Neural cell (in vitro differentiated cells): ENCODE measurements at regions not wholly inside any gene's neighbourhood (a gene's known extent, or its start where the extent isn't known, plus 50 kb on each side); places are given as distances from the start of the nearest gene placed in this dataset.

Source experiments
- H2AFZ ChIP-seq: fragments of 200-600, 300-800 bp; sonication (generic), shearing (Covaris generic); 2 replicates; pipeline ENCODE4 v1.6.0; 2014; ENCODE audit warnings: low read depth, mild to moderate bottlenecking, antibody characterized with exemption, low read length, moderate library complexity
- H3F3A ChIP-seq: fragments of 200-600 bp; shearing (Covaris generic); 2 replicates; pipeline ENCODE4 v1.6.1; 2016; ENCODE audit warnings: mild to moderate bottlenecking, moderate library complexity, mixed read lengths, antibody characterized with exemption, low read length; ENCODE audit not compliant: insufficient read depth, poor library complexity, severe bottlenecking
- H3K27ac ChIP-seq: fragments of 200-600, 300-800 bp; sonication (generic), shearing (Covaris generic); 2 replicates; pipeline ENCODE4 v1.5.1; 2014; ENCODE audit warnings: mild to moderate bottlenecking, low read length, moderate library complexity
- H3K27me3 ChIP-seq: fragments of 300-800, 200-600 bp; sonication (generic), shearing (Covaris generic); 2 replicates; pipeline ENCODE4 v1.6.0; 2014; ENCODE audit warnings: mild to moderate bottlenecking, low read depth, low read length, moderate library complexity; ENCODE audit not compliant: insufficient read depth
- H3K36me3 ChIP-seq: fragments of 300-800, 200-600 bp; sonication (generic), shearing (Covaris generic); 2 replicates; pipeline ENCODE4 v1.5.1; 2014; ENCODE audit warnings: mild to moderate bottlenecking, antibody characterized with exemption, low read length, moderate library complexity; ENCODE audit not compliant: insufficient read depth
- H3K4me2 ChIP-seq: fragments of 300-800, 200-600 bp; sonication (generic), shearing (Covaris generic); 2 replicates; pipeline ENCODE4 v1.6.0; 2014; ENCODE audit warnings: mild to moderate bottlenecking, low read length
- H3K4me3 ChIP-seq: fragments of 300-800, 200-600 bp; sonication (generic), shearing (Covaris generic); 2 replicates; pipeline ENCODE4 v1.5.1; 2014; ENCODE audit warnings: mild to moderate bottlenecking, low read length, moderate library complexity
- H3K79me2 ChIP-seq: fragments of 200-600 bp; shearing (Covaris generic); replicated peaks from 2 replicates; pipeline ENCODE4 v1.6.0; 2014; ENCODE audit warnings: mild to moderate bottlenecking, low read length, moderate library complexity; ENCODE audit not compliant: insufficient read depth
- H3K9ac ChIP-seq: fragments of 300-800, 200-600 bp; sonication (generic), shearing (Covaris generic); 2 replicates; pipeline ENCODE4 v1.6.1; 2016; ENCODE audit warnings: mild to moderate bottlenecking, low read length, mixed read lengths
- H3K9me2 ChIP-seq: fragments of 200-600 bp; shearing (Covaris generic); 2 replicates; pipeline ENCODE4 v1.6.1; 2016; ENCODE audit warnings: mild to moderate bottlenecking, low read length, mixed read lengths; ENCODE audit not compliant: insufficient read depth
- H3K9me3 ChIP-seq: fragments of 200-600, 300-800 bp; sonication (generic), shearing (Covaris generic); 2 replicates; pipeline ENCODE4 v1.6.1; 2016; ENCODE audit warnings: mild to moderate bottlenecking, mixed run types, low read length, moderate library complexity, mixed read lengths
- H4K20me1 ChIP-seq: fragments of 200-600 bp; shearing (Covaris generic); 2 replicates; pipeline ENCODE4 v1.6.1; 2016; ENCODE audit warnings: mild to moderate bottlenecking, mixed run types; ENCODE audit not compliant: insufficient read depth
- CTCF ChIP-seq: fragments of 450-650 bp; IDR thresholded peaks from 2 replicates; pipeline ENCODE4 v1.5.1; 2014; ENCODE audit warnings: antibody characterized with exemption, mild to moderate bottlenecking, moderate library complexity; ENCODE audit not compliant: poor library complexity, severe bottlenecking
- EP300 ChIP-seq: fragments of 450-650 bp; conservative IDR thresholded peaks from 2 replicates; pipeline ENCODE4 v1.6.1; 2014; ENCODE audit warnings: antibody characterized with exemption, mild to moderate bottlenecking, moderate library complexity; ENCODE audit not compliant: poor library complexity, severe bottlenecking
- EZH2 ChIP-seq: fragments of 200-600, 300-800 bp; shearing (Covaris generic), sonication (generic); IDR thresholded peaks from 2 replicates; pipeline ENCODE4 v1.6.1; 2014; ENCODE audit warnings: antibody characterized with exemption, low read length, borderline replicate concordance, mild to moderate bottlenecking; ENCODE audit not compliant: insufficient read depth, poor library complexity, severe bottlenecking
- MXI1 ChIP-seq: fragments of 450-650 bp; conservative IDR thresholded peaks from 2 replicates; pipeline ENCODE4 v1.6.1; 2014; ENCODE audit warnings: antibody characterized with exemption, mild to moderate bottlenecking; ENCODE audit not compliant: poor library complexity, severe bottlenecking
- POLR2AphosphoS5 ChIP-seq: IDR thresholded peaks from 2 replicates; pipeline ENCODE4 v1.6.1; 2012
- RAD21 ChIP-seq: fragments of 450-650 bp; conservative IDR thresholded peaks from 2 replicates; pipeline ENCODE4 v1.6.1; 2014; ENCODE audit warnings: antibody characterized with exemption, mild to moderate bottlenecking, moderate library complexity
- REST ChIP-seq: IDR thresholded peaks from 2 replicates; pipeline ENCODE4 v1.6.1; 2012; ENCODE audit warnings: borderline replicate concordance
- SMC3 ChIP-seq: fragments of 450-650 bp; conservative IDR thresholded peaks from 2 replicates; pipeline ENCODE4 v1.6.1; 2014; ENCODE audit warnings: antibody characterized with exemption, mild to moderate bottlenecking, moderate library complexity; ENCODE audit not compliant: poor library complexity
- TAF1 ChIP-seq: IDR thresholded peaks from 2 replicates; pipeline ENCODE4 v1.6.1; 2012; ENCODE audit warnings: low read depth

GRCh38 chr1:239929317-239929716 is 162.4 kb upstream of the FMN2 start:
- no peak overlapping the region for H3K4me2 ChIP-seq
- H3K4me3 ChIP-seq: no peak overlapping the region
- no peaks in the 10 kb centered on the region for H3K79me2 ChIP-seq
- TF ChIP-seq CTCF (no peak), POLR2AphosphoS5 (no peak), EZH2 (no peak), SMC3 (no peak), TAF1 (no peak), EP300 (no peak), RAD21 (no peak), MXI1 (no peak), REST (no peak)
- H3K36me3 ChIP-seq: no peaks in the 10 kb centered on the region
- no peaks in the 10 kb centered on the region for H4K20me1 ChIP-seq
- no peak overlapping the region for H2AFZ ChIP-seq
- H3K9me3 ChIP-seq: no peaks in the 10 kb centered on the region
- no peaks in the 10 kb centered on the region for H3K9me2 ChIP-seq
- no peak overlapping the region for H3K9ac ChIP-seq
- H3K27me3 ChIP-seq: no peaks in the 10 kb centered on the region
- no peak overlapping the region for H3K27ac ChIP-seq
- no peaks in the 10 kb centered on the region for H3F3A ChIP-seq

GRCh38 chr1:239930686-239931262 is 160.9 kb upstream of the FMN2 start:
- Histone ChIP-seq H3K36me3 (no peaks in the 10 kb centered on the region), H3K27me3 (no peaks in the 10 kb centered on the region), H3K9me2 (no peaks in the 10 kb centered on the region), H3K9me3 (no peaks in the 10 kb centered on the region), H3K4me3 (no peak overlapping the region), H2AFZ (no peak overlapping the region), H3F3A (no peaks in the 10 kb centered on the region), H3K4me2 (no peak overlapping the region), H3K9ac (no peak overlapping the region), H3K79me2 (no peaks in the 10 kb centered on the region), H4K20me1 (no peaks in the 10 kb centered on the region), H3K27ac (no peak overlapping the region)
- TF ChIP-seq CTCF: no peak
- TF ChIP-seq EZH2: no peak
- TF ChIP-seq MXI1: no peak
- no peak for TF ChIP-seq EP300
- no peak for TF ChIP-seq SMC3
